ENCODE measurements at regions not wholly inside any gene's neighbourhood (a gene's known extent, or its start where the extent isn't known, plus 50 kb on each side); places are given as distances from the start of the nearest gene placed in this dataset.

DNA sequence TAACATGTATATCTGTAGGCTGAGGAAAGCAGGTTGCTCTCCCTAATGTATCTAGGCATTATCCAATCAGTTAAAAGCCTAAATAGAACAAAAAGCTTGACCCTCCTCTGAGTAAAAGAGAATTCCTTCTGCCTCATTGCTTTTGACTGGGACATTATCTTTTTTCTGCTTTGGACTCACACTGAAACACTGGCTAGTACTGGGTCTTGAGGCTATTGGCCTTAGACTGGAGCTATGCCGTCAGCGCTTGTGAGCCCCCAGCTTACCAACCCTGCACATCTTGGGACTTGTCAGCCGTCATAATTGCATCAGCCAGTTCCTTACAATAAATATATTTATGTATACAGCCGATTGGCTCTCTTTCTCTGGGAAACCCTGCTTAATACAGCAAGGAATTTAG, 206.8 kb upstream of the ARHGAP24 start:
- no peak for TF ChIP-seq POLR2A (IDR thresholded peaks at IDR 0.05)
- TF ChIP-seq, protein P1, sequence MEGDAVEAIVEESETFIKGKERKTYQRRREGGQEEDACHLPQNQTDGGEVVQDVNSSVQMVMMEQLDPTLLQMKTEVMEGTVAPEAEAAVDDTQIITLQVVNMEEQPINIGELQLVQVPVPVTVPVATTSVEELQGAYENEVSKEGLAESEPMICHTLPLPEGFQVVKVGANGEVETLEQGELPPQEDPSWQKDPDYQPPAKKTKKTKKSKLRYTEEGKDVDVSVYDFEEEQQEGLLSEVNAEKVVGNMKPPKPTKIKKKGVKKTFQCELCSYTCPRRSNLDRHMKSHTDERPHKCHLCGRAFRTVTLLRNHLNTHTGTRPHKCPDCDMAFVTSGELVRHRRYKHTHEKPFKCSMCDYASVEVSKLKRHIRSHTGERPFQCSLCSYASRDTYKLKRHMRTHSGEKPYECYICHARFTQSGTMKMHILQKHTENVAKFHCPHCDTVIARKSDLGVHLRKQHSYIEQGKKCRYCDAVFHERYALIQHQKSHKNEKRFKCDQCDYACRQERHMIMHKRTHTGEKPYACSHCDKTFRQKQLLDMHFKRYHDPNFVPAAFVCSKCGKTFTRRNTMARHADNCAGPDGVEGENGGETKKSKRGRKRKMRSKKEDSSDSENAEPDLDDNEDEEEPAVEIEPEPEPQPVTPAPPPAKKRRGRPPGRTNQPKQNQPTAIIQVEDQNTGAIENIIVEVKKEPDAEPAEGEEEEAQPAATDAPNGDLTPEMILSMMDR (IDR thresholded peaks at IDR 0.05) = no peak
